ENCODE measurements at regions not wholly inside any gene's neighbourhood (a gene's known extent, or its start where the extent isn't known, plus 50 kb on each side); places are given as distances from the start of the nearest gene placed in this dataset.

DNA sequence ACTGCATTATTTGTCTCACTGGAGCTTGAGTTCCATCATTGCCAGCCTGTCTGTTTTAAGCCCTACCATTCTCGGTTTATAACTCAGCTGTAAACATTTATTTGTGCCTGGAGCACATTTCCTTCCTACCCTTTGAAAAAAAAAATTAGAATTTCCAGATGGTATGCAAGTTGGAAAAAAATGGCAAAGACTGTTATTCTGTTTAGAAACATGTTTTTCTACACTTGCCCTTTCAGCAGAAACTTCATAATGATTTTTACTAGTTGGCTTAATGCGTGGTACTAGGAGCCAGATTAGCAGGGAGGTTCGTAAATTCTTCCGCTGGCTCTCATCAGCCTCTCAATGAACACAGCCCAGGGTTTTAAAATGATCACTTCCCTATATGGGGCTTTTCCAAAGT, 238.8 kb upstream of the WWC1 start:
- TF ChIP-seq JUN (CRISPR knock-in tag; IDR thresholded peaks at IDR 0.05) (no peak), ZNF672 (CRISPR knock-in tag; IDR thresholded peaks at IDR 0.05) (no peak), NFRKB (IDR thresholded peaks at IDR 0.05) (no peak), ZNF607 (CRISPR knock-in tag; IDR thresholded peaks at IDR 0.05; ENCODE audit: borderline replicate concordance) (no peak), CBX1 (IDR thresholded peaks at IDR 0.05; ENCODE audit: low read depth) (no peak), ZBTB2 (CRISPR knock-in tag; IDR thresholded peaks at IDR 0.05; ENCODE audit: low read depth) (no peak), ZNF343 (CRISPR knock-in tag; IDR thresholded peaks at IDR 0.05) (no peak), LBX2 (CRISPR knock-in tag; IDR thresholded peaks at IDR 0.05; ENCODE audit: borderline replicate concordance) (no peak)
- WGBS (ENCODE audit: low lambda C conversion rate) = 38% methylated on average over 4 of the region's 4 CpGs
- intact Hi-C loops (cut with micrococcal nuclease; ENCODE audit: unreplicated experiment) (no loop called here), in situ Hi-C loops (cut with HindIII; ENCODE audit: extremely low pct_ligation_motif_present, low pct_unique_long_range_greater_than_20kb) (loop anchor here (5.0 kb wide), 1 partner anchor 330 kb away; no protein-coding TSS in a partner anchor)
- H3K27me3 ChIP-seq (ENCODE audit: control insufficient read depth in 1 of 2, insufficient read depth in 2 of 2, low read length in 2 of 2) = no peaks in the 10 kb centered on the region
- no peak overlapping the region for H3K4me2 ChIP-seq (ENCODE audit: low read depth, low read length)
- H4K20me1 ChIP-seq (ENCODE audit: insufficient read depth, low read length) = no peaks in the 10 kb centered on the region
- no peak overlapping the region for H2AFZ ChIP-seq (ENCODE audit: low read length)
- ATAC-seq = no peak
- ChIA-PET POLR2A (no interaction called here), CTCF (ENCODE audit: low intra/inter-chr PET ratio, low total read pairs) (no interaction called here)
- H3K36me3 ChIP-seq (replicated peaks in 1 of 2; ENCODE audit: control insufficient read depth in 1 of 2, insufficient read depth in 2 of 2, low read length in 2 of 2) = no peaks in the 10 kb centered on the region
- no peak for DNase-seq (ENCODE audit: low spot score)
- no peak overlapping the region for H3K4me3 ChIP-seq (replicated peaks in 1 of 3; ENCODE audit: insufficient read depth in 1 of 3, low read depth in 2 of 3, low read length in 3 of 3)
- no peak overlapping the region for H3K27ac ChIP-seq (ENCODE audit: extremely low read length, insufficient read depth, low read length)
- no peaks in the 10 kb centered on the region for H3K79me2 ChIP-seq (ENCODE audit: insufficient read depth, low read length)
- BruUV-seq (replicated peaks) = no TSS peak
- no peaks in the 10 kb centered on the region for H3K9me3 ChIP-seq (ENCODE audit: low read length)
- no peak overlapping the region for H3K9ac ChIP-seq (ENCODE audit: insufficient read depth, low read depth, low read length)
- no peaks in the 10 kb centered on the region for H3K4me1 ChIP-seq (ENCODE audit: insufficient read depth, low read length)
- no peak for FAIRE-seq

DNA sequence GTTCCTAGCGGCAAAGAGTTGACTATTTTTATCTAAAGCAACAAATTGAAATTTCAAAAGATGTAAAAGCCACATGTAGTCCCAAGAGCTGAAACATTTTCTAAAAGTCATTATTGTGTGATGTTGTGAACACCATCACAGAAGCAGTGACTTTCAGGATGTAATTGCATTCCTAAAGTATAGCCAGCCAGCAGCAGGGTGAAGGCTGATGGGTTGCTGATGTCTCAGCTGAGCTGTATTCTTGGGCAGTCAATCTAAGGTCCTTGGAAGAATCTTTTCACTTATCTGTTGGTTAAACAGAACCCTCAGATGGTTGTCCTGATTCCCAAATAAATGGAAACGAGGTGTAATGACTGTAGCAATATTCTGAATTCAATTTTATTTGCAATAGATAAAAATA, 237.4 kb upstream of the WWC1 start:
- Histone ChIP-seq H3K9ac (ENCODE audit: insufficient read depth, low read depth, low read length) (no peak overlapping the region), H3K4me3 (replicated peaks in 1 of 3; ENCODE audit: insufficient read depth in 1 of 3, low read depth in 2 of 3, low read length in 3 of 3) (no peak overlapping the region), H3K27me3 (ENCODE audit: control insufficient read depth in 1 of 2, insufficient read depth in 2 of 2, low read length in 2 of 2) (no peaks in the 10 kb centered on the region), H3K9me3 (ENCODE audit: low read length) (no peaks in the 10 kb centered on the region), H3K36me3 (replicated peaks in 1 of 2; ENCODE audit: control insufficient read depth in 1 of 2, insufficient read depth in 2 of 2, low read length in 2 of 2) (no peaks in the 10 kb centered on the region), H3K79me2 (ENCODE audit: insufficient read depth, low read length) (no peaks in the 10 kb centered on the region), H4K20me1 (ENCODE audit: insufficient read depth, low read length) (no peaks in the 10 kb centered on the region), H3K27ac (ENCODE audit: extremely low read length, insufficient read depth, low read length) (no peak overlapping the region), H2AFZ (ENCODE audit: low read length) (no peak overlapping the region), H3K4me2 (ENCODE audit: low read depth, low read length) (no peak overlapping the region), H3K4me1 (ENCODE audit: insufficient read depth, low read length) (no peaks in the 10 kb centered on the region)
- CTCF ChIA-PET (ENCODE audit: low intra/inter-chr PET ratio, low total read pairs) = no interaction called here
- no peak for DNase-seq (ENCODE audit: low spot score)
- in situ Hi-C loops (cut with HindIII; ENCODE audit: extremely low pct_ligation_motif_present, low pct_unique_long_range_greater_than_20kb) (loop anchor here (5.0 kb wide), 1 partner anchor 332 kb away; no protein-coding TSS in a partner anchor), intact Hi-C loops (cut with micrococcal nuclease; ENCODE audit: unreplicated experiment) (no loop called here)
- 28% methylated on average over 2 of the region's 2 CpGs for WGBS (ENCODE audit: low lambda C conversion rate)
- ATAC-seq = no peak
- no TSS peak for BruUV-seq (replicated peaks)
- no peak for FAIRE-seq
- POLR2A ChIA-PET = no interaction called here
- TF ChIP-seq, protein P1, sequence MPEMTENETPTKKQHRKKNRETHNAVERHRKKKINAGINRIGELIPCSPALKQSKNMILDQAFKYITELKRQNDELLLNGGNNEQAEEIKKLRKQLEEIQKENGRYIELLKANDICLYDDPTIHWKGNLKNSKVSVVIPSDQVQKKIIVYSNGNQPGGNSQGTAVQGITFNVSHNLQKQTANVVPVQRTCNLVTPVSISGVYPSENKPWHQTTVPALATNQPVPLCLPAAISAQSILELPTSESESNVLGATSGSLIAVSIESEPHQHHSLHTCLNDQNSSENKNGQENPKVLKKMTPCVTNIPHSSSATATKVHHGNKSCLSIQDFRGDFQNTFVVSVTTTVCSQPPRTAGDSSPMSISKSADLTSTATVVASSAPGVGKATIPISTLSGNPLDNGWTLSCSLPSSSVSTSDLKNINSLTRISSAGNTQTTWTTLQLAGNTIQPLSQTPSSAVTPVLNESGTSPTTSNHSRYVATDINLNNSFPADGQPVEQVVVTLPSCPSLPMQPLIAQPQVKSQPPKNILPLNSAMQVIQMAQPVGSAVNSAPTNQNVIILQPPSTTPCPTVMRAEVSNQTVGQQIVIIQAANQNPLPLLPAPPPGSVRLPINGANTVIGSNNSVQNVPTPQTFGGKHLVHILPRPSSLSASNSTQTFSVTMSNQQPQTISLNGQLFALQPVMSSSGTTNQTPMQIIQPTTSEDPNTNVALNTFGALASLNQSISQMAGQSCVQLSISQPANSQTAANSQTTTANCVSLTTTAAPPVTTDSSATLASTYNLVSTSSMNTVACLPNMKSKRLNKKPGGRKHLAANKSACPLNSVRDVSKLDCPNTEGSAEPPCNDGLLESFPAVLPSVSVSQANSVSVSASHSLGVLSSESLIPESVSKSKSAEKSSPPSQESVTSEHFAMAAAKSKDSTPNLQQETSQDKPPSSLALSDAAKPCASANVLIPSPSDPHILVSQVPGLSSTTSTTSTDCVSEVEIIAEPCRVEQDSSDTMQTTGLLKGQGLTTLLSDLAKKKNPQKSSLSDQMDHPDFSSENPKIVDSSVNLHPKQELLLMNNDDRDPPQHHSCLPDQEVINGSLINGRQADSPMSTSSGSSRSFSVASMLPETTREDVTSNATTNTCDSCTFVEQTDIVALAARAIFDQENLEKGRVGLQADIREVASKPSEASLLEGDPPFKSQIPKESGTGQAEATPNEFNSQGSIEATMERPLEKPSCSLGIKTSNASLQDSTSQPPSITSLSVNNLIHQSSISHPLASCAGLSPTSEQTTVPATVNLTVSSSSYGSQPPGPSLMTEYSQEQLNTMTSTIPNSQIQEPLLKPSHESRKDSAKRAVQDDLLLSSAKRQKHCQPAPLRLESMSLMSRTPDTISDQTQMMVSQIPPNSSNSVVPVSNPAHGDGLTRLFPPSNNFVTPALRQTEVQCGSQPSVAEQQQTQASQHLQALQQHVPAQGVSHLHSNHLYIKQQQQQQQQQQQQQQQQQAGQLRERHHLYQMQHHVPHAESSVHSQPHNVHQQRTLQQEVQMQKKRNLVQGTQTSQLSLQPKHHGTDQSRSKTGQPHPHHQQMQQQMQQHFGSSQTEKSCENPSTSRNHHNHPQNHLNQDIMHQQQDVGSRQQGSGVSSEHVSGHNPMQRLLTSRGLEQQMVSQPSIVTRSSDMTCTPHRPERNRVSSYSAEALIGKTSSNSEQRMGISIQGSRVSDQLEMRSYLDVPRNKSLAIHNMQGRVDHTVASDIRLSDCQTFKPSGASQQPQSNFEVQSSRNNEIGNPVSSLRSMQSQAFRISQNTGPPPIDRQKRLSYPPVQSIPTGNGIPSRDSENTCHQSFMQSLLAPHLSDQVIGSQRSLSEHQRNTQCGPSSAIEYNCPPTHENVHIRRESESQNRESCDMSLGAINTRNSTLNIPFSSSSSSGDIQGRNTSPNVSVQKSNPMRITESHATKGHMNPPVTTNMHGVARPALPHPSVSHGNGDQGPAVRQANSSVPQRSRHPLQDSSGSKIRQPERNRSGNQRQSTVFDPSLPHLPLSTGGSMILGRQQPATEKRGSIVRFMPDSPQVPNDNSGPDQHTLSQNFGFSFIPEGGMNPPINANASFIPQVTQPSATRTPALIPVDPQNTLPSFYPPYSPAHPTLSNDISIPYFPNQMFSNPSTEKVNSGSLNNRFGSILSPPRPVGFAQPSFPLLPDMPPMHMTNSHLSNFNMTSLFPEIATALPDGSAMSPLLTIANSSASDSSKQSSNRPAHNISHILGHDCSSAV (CRISPR knock-in tag; IDR thresholded peaks at IDR 0.05; ENCODE audit: borderline replicate concordance) = no peak
